Stimulated activated CD4-positive, alpha-beta T cell treated with anti-CD3 and anti-CD28 coated beads, Interleukin-2, amount 100 ng/mL, for 48 hours (primary cell): ENCODE measurements at regions not wholly inside any gene's neighbourhood (a gene's known extent, or its start where the extent isn't known, plus 50 kb on each side); places are given as distances from the start of the nearest gene placed in this dataset.
"Not testable (repeated sequence)": the region's sequence is repeated elsewhere in the genome, so short reads cannot be mapped to it uniquely, and the experiment has no call there.

ENCODE experiments used
- DNase-seq, 2 donors: peaks; one replicate each; pipeline ENCODE4 v3.0.0-alpha.2; 2020

GRCh38 chr3:157920822-157921700 lies 185.2 kb downstream of the SHOX2 start:
- no peak for DNase-seq

- no peak for DNase-seq
Observed at GRCh38 chr3:157919319-157919887, 186.8 kb downstream of the SHOX2 start.

- no peak for DNase-seq
Observed at GRCh38 chr3:157918402-157918801, 187.8 kb downstream of the SHOX2 start.

GRCh38 chr3:157916672-157917071 lies 189.5 kb downstream of the SHOX2 start:
- DNase-seq, result no peak

GRCh38 chr3:157914882-157915281 lies 191.3 kb downstream of the SHOX2 start:
- DNase-seq, result no peak

GRCh38 chr3:157913741-157914150 lies 192.5 kb downstream of the SHOX2 start:
- no peak for DNase-seq

GRCh38 chr3:157912514-157913451 lies 193.4 kb downstream of the SHOX2 start:
- no peak for DNase-seq

- DNase-seq, result no peak
Observed at GRCh38 chr3:157906627-157907026, 199.6 kb downstream of the SHOX2 start.

GRCh38 chr3:157905885-157906284 lies 200.3 kb downstream of the SHOX2 start:
- no peak for DNase-seq

- DNase-seq, result not testable (repeated sequence)
Observed at GRCh38 chr3:157902680-157903079, 203.5 kb downstream of the SHOX2 start.

GRCh38 chr3:157888040-157888439 lies 218.2 kb downstream of the SHOX2 start:
- DNase-seq, result no peak

GRCh38 chr3:157876556-157876955 lies 229.7 kb downstream of the SHOX2 start:
- no peak for DNase-seq

GRCh38 chr3:157872902-157873301 lies 233.3 kb downstream of the SHOX2 start:
- DNase-seq, result no peak

- no peak for DNase-seq
Observed at GRCh38 chr3:157871838-157872460, 234.3 kb downstream of the SHOX2 start.

- no peak for DNase-seq
Observed at GRCh38 chr3:157871248-157871647, 235.0 kb downstream of the SHOX2 start.

GRCh38 chr3:157868946-157869345 lies 237.3 kb downstream of the SHOX2 start:
- no peak for DNase-seq

- no peak for DNase-seq
Observed at GRCh38 chr3:157868196-157868595, 238.0 kb downstream of the SHOX2 start.

GRCh38 chr3:157865352-157866000 lies 240.7 kb downstream of the SHOX2 start:
- peak; percentile 43 to 59 for DNase-seq

- no peak for DNase-seq
Observed at GRCh38 chr3:157861076-157861765, 245.0 kb downstream of the SHOX2 start.

GRCh38 chr3:157859541-157859940 lies 246.7 kb downstream of the SHOX2 start:
- no peak for DNase-seq

GRCh38 chr3:157858821-157859220 lies 247.4 kb downstream of the SHOX2 start:
- DNase-seq, result no peak

GRCh38 chr3:157857440-157857839 lies 248.8 kb downstream of the SHOX2 start:
- no peak for DNase-seq
